Progenitor cell of endocrine pancreas (in vitro differentiated cells): ENCODE measurements at regions not wholly inside any gene's neighbourhood (a gene's known extent, or its start where the extent isn't known, plus 50 kb on each side); places are given as distances from the start of the nearest gene placed in this dataset.
A peak's percentile ranks its signal among the peaks of the same experiment; 100 is the strongest.
"Not testable (repeated sequence)": the region's sequence is repeated elsewhere in the genome, so short reads cannot be mapped to it uniquely, and the experiment has no call there.

ENCODE experiments used
- DNase-seq: peaks from one replicate; pipeline ENCODE4 v3.0.0; 2021; ENCODE audit warnings: low spot score; ENCODE audit not compliant: unreplicated experiment
- H3K27ac Mint-ChIP-seq: 2 replicates; pipeline ENCODE4 v1.8.0; 2021; ENCODE audit warnings: mild to moderate bottlenecking, moderate library complexity, mixed read lengths
- H3K27me3 Mint-ChIP-seq: 2 replicates; pipeline ENCODE4 v1.8.0; 2021; ENCODE audit warnings: mixed read lengths
- H3K36me3 Mint-ChIP-seq: 2 replicates; pipeline ENCODE4 v1.8.0; 2022; ENCODE audit warnings: mixed read lengths; ENCODE audit not compliant: insufficient read depth
- H3K4me1 Mint-ChIP-seq: 2 replicates; pipeline ENCODE4 v1.8.0; 2021; ENCODE audit warnings: low read depth, mixed read lengths
- H3K4me3 Mint-ChIP-seq: 2 replicates; pipeline ENCODE4 v1.8.0; 2021; ENCODE audit warnings: low read depth, mild to moderate bottlenecking, moderate library complexity, mixed read lengths
- H3K9me3 Mint-ChIP-seq: 2 replicates; pipeline ENCODE4 v1.8.0; 2021; ENCODE audit warnings: low read depth, mixed read lengths
- TF ChIP-seq, protein P1 (sequence below): fragments of 200-600 bp; sonication (generic); IDR thresholded peaks from one replicate; pipeline ENCODE4 v1.5.0; 2021; ENCODE audit warnings: antibody characterized with exemption, mild to moderate bottlenecking; ENCODE audit not compliant: unreplicated experiment

DNA sequence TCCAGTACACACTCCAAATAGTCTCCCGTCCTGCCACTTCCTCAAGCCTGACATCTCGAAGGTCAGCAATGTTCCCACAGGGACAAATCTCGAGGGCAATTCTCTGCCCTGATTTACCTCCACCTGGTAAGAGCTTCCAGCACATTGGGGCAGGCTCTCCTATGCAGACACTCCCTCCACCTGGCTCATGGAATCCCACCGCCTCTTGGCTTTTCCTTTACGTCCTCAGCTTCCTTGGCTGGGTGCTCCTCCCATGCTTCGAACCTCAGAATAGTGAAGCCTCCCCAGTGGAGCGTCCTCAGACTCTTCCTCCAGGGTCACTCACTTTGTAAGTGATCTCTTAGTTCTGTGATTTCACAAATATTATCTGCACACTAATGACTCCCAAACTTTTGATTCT lies 205.2 kb upstream of the ECI2 start:
- Mint-ChIP-seq H3K4me3 (no peak overlapping the region), H3K9me3 (peaks cover 6% of the 10 kb centered on the region), H3K27ac (peak overlapping the region; percentile 12), H3K4me1 (peaks cover 4% of the 10 kb centered on the region), H3K27me3 (peaks cover 19% of the 10 kb centered on the region), H3K36me3 (no peaks in the 10 kb centered on the region)
- TF ChIP-seq, protein P1, sequence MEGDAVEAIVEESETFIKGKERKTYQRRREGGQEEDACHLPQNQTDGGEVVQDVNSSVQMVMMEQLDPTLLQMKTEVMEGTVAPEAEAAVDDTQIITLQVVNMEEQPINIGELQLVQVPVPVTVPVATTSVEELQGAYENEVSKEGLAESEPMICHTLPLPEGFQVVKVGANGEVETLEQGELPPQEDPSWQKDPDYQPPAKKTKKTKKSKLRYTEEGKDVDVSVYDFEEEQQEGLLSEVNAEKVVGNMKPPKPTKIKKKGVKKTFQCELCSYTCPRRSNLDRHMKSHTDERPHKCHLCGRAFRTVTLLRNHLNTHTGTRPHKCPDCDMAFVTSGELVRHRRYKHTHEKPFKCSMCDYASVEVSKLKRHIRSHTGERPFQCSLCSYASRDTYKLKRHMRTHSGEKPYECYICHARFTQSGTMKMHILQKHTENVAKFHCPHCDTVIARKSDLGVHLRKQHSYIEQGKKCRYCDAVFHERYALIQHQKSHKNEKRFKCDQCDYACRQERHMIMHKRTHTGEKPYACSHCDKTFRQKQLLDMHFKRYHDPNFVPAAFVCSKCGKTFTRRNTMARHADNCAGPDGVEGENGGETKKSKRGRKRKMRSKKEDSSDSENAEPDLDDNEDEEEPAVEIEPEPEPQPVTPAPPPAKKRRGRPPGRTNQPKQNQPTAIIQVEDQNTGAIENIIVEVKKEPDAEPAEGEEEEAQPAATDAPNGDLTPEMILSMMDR, result no peak
- no peak for DNase-seq

GRCh38 chr6:4338884-4339283 lies 203.5 kb upstream of the ECI2 start:
- Mint-ChIP-seq H3K9me3 (peaks cover 6% of the 10 kb centered on the region), H3K4me1 (peaks cover 4% of the 10 kb centered on the region), H3K27ac (no peak overlapping the region), H3K36me3 (no peaks in the 10 kb centered on the region), H3K27me3 (peaks cover 17% of the 10 kb centered on the region), H3K4me3 (no peak overlapping the region)
- DNase-seq, result no peak
- TF ChIP-seq, protein P1, result no peak

GRCh38 chr6:4336778-4337442 lies 201.5 kb upstream of the ECI2 start:
- Mint-ChIP-seq H3K4me3 (no peak overlapping the region), H3K36me3 (no peaks in the 10 kb centered on the region), H3K27me3 (peaks cover 11% of the 10 kb centered on the region), H3K4me1 (peaks cover 4% of the 10 kb centered on the region), H3K9me3 (peaks cover 6% of the 10 kb centered on the region), H3K27ac (peak overlapping the region; percentile 18)
- no peak for DNase-seq
- TF ChIP-seq, protein P1, result no peak

DNA sequence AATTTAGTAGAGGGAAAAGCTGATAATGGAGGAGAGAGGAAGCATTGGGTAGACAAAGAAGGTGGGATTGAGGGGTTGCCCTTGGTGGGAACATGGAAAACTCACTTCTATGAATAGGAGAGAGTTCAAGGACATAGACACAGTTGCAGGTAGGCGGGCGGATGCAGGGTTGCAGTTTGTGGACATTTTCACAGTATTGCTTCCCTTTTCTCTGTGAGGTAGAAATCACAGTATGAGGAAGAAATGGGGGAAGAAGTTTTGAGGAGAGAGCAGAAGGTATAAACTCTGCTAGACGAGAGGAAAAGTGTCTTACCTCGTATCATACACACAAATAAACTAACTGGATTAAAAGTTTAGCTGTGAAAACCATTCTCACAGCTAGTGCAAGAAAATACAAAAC lies 200.7 kb upstream of the ECI2 start:
- DNase-seq, result no peak
- H3K27me3 Mint-ChIP-seq, result peaks cover 11% of the 10 kb centered on the region
- TF ChIP-seq, protein P1, result no peak
- no peak overlapping the region for H3K27ac Mint-ChIP-seq
- peaks cover 4% of the 10 kb centered on the region for H3K4me1 Mint-ChIP-seq
- H3K9me3 Mint-ChIP-seq, result peaks cover 6% of the 10 kb centered on the region
- no peak overlapping the region for H3K4me3 Mint-ChIP-seq
- no peaks in the 10 kb centered on the region for H3K36me3 Mint-ChIP-seq

DNA sequence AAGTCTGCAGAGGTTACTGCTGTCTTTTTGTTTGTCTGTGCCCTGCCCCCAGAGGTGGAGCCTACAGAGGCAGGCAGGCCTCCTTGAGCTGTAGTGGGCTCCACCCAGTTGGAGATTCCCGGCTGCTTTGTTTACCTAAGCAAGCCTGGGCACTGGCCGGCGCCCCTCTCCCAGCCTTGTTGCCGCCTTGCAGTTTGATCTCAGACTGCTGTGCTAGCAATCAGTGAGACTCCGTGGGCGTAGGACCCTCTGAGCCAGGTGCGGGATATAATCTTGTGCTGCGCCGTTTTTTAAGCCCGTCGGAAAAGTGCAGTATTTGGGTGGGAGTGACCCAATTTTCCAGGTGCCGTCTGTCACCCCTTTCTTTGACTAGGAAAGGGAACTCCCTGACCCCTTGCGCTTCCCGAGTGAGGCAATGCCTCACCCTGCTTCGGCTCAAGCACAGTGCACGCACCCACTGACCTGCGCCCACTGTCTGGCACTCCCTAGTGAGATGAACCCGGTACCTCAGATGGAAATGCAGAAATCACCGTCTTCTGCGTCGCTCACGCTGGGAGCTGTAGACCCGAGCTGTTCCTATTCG lies 198.9 kb upstream of the ECI2 start:
- not testable (repeated sequence) for H3K27me3 Mint-ChIP-seq, H3K9me3 Mint-ChIP-seq, DNase-seq, H3K36me3 Mint-ChIP-seq, H3K4me1 Mint-ChIP-seq
- H3K27ac Mint-ChIP-seq, result peak overlapping the region; percentile 67
- H3K4me3 Mint-ChIP-seq, result peak overlapping the region; percentile 57

- TF ChIP-seq, protein P1, result no peak
- Mint-ChIP-seq H3K27me3 (no peaks in the 10 kb centered on the region), H3K9me3 (no peaks in the 10 kb centered on the region), H3K4me3 (no peak overlapping the region), H3K36me3 (no peaks in the 10 kb centered on the region), H3K4me1 (peaks cover 1% of the 10 kb centered on the region), H3K27ac (no peak overlapping the region)
- DNase-seq, result no peak
These were observed 192.5 kb upstream of the ECI2 start for GRCh38 chr6:4327841-4328240.
